GM21423 (cell line): ENCODE measurements at regions not wholly inside any gene's neighbourhood (a gene's known extent, or its start where the extent isn't known, plus 50 kb on each side); places are given as distances from the start of the nearest gene placed in this dataset.

ENCODE experiments used
- ATAC-seq: cut with Tn5 transposase; IDR thresholded peaks from one replicate; pipeline ENCODE4 v1.9.1; 2021; ENCODE audit warnings: mild to moderate bottlenecking, moderate library complexity; ENCODE audit not compliant: unreplicated experiment

GRCh38 chr10:76736392-76736791 lies 901.2 kb downstream of the KCNMA1 start:
- no peak for ATAC-seq

DNA sequence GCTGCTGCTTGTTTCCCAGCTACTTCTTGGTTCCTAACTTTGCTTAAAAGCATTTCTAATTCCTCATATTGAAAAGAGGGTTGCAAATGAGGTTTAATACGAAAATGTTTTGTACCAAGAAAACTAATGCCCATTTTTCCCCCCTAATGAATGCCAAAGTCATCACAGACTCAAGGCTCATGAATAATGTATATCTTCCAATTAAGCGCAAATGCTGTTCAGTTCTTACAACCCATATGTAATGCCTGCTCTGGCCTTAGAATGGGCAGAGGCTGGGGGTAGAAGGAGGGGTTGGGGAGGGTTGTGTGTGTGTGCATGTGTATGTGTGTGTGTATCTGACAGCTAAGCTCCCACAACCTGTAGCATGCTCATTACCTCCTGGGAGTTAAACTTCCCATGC lies 901.7 kb downstream of the KCNMA1 start:
- no peak for ATAC-seq

DNA sequence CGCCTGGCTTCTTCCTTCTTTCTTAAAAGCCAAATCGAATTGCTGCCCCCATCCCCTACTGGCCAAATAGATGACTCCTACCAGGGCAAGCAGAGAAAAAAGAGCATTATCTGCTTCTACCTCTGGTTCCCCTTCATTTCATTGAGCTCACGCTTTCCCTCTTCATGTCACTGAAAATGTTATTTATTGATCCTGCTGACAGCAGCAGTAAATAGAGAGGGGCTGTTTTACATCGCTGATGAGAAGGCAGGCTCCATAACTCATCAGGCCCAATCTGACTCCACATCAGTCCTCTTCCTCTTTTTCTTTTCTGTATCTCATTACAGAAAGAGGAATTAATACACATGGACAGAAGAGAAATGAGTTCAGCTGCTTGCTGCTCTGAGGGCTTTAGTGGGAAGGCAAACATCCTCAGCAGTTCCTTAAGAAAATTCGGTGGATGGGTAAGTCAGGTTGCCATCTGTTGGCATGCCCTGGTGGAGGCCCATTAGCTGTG lies 904.1 kb downstream of the KCNMA1 start:
- ATAC-seq, result no peak

DNA sequence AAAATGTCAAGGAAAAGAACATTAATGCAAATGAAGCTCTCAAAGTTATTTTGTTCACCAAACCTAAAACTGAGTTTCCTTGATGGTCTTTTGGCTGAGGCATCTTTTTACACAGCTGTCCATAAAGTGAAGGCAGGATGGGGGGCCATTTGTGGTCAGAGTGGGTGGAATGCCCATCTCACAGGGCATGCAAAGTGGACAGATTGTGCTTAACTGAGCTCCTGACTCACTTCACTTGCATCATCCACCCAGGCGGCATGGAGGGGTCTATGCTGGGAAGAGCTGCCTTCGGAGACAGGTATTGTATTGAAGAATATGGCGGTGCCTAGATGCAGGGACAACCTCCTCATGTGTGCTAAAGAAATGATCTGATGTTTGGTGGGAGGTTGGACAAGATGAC lies 905.3 kb downstream of the KCNMA1 start:
- ATAC-seq, result no peak

GRCh38 chr10:76729841-76730487 lies 907.6 kb downstream of the KCNMA1 start:
- no peak for ATAC-seq

DNA sequence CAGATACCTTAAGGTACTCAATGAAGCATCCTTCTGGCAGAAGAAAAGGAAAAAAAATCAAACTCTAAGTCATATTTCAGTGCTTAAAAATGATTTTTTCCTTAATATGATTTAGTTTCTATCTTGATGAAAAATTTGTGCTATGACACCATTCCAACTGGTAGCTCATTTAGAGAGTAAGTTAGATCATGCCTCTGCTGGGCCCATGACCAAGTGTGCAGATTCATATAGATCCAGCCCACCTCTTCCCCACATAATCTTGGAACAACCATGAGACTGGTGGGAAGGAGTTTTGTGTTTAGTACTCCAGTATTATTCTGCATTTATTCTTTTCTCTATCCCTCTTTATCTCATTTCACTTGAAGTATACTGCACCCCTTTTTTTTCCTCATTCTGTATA lies 908.3 kb downstream of the KCNMA1 start:
- ATAC-seq, result no peak

DNA sequence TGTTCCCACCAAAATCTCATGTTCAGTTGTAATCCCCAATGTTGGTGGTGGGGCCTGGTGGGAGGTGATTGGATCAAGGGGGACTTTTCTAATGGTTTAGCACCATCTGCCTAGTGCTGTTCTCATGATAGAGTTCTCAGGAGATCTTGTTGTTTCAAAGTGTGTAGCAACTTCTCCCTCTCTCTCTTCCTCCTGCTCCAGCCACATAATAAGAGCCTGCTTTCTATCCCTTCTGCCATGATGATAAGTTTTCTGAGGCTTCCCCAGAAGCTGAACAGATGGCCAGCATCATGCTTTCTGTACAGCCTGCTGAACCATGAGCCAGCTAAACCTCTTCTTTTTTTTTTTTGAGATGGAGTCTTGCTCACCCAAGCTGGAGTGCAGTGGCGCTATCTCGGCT lies 910.6 kb downstream of the KCNMA1 start:
- ATAC-seq, result no peak

- no peak for ATAC-seq
Observed at GRCh38 chr10:76723844-76724243, 913.8 kb downstream of the KCNMA1 start.

DNA sequence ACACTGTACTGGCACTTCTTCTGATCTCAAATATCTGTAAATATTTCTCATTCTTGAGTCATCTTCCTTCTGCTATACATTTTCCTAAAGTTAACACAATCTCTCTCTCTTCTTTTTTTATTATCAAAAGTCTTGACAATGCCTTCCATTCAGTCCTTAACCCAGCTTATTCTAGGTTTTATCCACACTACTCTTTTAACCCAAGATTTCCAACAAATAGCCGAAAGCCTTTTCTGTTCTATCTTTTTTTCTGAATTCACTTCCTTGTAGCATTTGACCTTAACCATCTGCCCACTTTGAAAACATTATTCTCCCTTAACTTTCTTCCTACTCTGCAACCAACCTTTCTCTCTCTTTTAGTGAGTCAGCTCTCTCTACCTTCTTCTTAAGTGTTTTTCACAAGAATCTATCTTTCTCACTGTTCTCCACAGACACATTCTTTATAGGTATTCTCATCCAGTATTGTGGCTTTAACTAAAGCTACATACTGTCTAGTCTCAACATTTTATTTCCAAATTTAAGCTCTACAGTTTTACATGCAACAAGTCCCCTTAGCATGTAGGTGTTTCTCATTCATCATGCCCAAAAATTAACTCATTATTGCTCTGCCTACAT lies 915.6 kb downstream of the KCNMA1 start:
- no peak for ATAC-seq

DNA sequence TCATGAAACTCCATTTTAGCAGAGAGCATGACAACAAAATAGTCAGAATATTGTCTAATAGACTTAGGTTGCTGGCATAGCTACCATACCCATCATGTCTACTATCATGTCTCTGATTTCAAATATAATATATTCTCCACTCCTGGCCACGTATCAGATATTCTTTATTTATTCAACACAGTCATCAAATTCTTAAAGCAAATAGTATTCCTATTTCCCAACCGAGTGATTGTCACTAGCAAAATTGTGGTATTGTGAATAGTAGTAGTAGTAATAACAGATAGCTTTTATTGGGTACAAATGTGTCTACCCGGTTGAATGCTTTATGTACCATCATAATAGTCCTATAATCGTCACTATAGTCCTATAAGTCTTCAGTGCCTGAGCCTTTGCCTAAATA lies 918.6 kb downstream of the KCNMA1 start:
- no peak for ATAC-seq

DNA sequence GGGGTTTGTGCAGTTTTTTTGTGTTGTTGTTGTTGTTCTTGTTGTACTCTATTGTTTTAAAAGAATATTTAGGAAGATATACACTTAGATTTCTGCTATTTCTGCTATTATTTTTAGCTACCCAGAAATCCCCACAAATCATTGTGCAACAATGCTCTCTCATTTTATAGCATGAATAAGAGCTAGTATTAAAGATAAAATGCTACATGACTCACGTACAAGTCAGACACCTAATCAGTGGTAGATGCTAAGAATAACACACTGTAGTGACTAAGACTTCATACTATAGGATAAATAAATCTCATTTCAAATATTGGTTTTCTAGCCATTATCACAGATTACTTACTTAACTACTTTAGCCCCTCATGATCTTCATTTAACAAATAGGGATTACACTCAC lies 920.5 kb downstream of the KCNMA1 start:
- no peak for ATAC-seq

DNA sequence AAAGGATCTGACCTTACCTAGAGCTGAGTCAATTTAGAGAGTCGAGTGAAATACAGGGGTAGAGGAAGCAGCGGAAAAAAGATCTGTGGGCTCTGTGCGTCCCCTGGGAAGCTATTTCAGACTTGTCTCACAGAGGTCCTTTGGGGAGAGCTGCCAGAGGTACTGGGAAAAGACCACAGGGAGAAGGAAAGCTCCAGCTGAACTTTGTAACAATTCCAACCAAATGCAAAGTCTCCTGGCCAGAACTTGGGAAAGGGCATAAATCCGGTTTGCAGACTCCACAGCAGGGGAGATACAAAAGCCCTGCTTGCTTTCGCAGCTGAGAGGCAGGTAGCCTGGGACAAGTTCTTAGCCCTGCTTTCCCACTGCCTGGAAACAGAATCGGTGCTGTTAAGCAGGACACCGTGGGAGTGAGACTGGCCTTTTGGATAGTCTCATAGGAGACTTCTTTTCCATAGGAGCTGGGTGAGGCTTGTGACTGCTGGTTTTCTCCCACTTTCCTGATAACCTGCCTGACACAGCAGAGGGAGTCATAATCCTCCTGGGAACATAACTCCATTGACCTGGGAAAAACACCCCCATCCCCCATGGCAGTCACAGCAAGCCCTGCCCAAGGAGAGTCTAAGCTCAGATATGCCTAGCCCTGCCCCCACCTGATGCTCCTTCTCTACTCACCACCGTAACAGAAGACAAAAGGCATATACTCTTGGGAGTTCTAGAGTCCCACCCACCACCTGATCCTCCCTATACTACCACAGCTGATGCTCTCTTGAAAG lies 926.2 kb downstream of the KCNMA1 start:
- ATAC-seq, result no peak

DNA sequence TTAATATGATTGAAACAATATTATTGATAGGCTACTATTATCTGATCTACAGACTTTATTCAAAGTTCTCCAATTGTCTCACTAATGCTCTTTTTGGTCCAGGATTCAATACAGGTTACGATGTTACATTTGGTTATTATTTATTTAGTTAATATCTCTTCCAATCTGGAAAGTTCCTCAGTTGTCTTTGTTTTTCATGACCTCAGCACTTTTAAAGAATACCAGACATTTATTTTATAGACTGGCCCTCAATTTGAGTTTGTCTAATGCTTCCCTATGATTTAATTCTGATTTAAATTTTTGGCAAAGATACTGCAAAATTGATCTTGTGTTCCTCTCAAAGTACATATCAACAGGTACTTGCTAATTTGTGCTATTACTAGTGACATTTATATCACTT lies 937.4 kb downstream of the KCNMA1 start:
- ATAC-seq, result no peak

GRCh38 chr10:76697923-76698322 lies 939.7 kb downstream of the KCNMA1 start:
- ATAC-seq, result no peak

DNA sequence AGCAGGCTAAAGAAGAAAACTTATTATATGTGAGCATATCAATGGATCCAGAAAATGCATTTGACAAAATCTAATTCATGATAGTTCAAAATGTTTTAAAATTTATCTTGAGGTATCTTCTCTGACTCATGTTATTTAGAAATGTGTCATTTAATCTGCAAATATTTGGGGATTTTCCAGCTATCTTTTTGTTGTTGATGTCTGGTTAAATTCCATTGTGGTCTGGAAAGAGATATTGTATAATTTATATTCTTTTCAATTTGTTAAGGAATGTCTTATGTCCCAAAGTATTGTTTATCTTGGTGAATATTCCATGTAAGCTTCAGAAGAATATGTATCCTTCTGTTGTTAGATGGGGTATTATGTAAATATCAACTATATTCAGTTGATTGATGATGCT lies 942.5 kb downstream of the KCNMA1 start:
- ATAC-seq, result no peak

- no peak for ATAC-seq
Observed at GRCh38 chr10:76686201-76686600, 951.4 kb downstream of the KCNMA1 start.

DNA sequence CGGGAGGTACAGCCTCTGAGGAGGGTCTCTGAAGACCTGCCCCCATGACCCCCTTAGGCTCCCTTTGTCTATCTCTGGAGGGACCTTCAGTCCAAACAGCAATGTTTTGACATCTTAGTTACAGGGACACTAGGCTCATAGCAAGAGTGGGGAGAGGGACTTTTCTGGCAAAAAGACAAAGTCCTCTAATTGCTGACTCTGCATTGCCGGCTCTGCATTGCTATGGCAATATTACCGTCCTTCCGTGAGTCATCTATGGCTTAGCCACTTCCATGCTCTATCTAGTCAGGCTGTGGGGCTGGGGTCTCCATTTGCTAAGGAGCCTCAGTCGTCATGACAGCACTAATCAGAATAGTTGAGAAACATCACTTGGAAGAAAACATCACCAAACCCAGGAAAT lies 952.6 kb downstream of the KCNMA1 start:
- no peak for ATAC-seq

DNA sequence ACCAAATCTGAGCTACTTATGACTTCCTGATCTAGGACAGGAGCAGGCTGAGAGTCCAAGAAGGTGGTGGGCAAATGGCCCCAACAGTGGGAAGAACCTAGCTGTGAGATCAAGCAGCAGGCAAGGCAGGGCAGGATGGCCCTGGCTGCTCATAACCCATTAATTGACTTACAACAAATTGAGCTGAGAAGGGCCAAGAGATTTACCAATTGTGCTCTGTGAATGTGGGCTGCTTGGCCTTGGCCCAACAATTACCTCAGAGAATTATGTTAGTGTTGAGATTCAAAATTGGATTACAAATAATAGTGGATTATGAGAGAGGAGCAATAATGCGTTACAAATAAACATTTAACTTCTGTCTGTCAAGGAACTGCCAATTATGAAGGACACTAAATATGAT lies 956.5 kb downstream of the KCNMA1 start:
- no peak for ATAC-seq

- no peak for ATAC-seq
Observed at GRCh38 chr10:76679030-76679429, 958.6 kb downstream of the KCNMA1 start.

- ATAC-seq, result no peak
Observed at GRCh38 chr10:76675951-76676587, 961.5 kb downstream of the KCNMA1 start.

- ATAC-seq, result no peak
Observed at GRCh38 chr10:76675561-76675950, 962.1 kb downstream of the KCNMA1 start.
